Ureter (tissue), 1 donor: ENCODE measurements at regions not wholly inside any gene's neighbourhood (a gene's known extent, or its start where the extent isn't known, plus 50 kb on each side); places are given as distances from the start of the nearest gene placed in this dataset.

Experiments
- DNase-seq: peaks from one replicate; pipeline ENCODE4 v3.0.0-alpha.2; 2020; ENCODE audit warnings: low spot score
- donor health status: DM: yes; HTN: yes; CAD: no.

DNA sequence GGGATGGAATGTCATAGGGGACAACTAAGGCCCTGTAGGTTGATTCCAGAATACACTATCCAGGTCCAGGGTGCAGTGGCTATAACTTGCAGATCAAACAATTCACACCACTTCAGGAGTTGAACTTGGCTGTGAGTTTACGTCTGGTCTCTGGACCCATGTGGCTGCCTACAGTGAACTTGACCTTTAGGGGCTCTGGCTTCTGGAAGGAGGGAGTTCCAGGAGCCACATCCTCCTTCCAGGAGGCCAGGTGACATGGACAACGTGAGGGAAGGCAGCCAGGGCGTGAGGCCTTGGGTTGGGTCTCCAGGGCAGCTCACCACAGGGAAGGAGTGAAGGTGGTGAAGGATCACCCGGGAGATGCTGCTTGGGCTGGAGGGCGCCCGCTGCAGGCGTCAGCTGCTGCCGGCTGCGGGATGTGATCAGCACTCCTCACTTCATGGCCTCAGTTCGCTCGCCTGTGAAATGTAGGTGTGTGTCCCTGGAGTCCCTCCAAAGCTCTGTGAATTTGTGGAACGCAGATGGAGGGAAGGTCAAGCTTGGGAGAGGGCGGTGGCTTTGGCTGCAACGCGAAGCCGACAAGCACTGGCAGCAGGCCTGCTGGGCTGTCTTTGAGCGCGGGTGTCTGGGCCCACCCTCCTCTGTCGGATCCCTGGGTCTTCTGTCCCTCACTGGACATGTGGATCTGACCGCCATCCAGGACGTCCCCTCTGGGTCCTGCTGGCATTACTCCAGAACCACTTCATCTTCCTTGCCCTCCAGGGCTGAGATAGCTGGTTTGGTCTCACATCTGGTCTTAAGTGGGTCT, 146.5 kb downstream of the GLI2 start:
- DNase-seq: no peak

DNA sequence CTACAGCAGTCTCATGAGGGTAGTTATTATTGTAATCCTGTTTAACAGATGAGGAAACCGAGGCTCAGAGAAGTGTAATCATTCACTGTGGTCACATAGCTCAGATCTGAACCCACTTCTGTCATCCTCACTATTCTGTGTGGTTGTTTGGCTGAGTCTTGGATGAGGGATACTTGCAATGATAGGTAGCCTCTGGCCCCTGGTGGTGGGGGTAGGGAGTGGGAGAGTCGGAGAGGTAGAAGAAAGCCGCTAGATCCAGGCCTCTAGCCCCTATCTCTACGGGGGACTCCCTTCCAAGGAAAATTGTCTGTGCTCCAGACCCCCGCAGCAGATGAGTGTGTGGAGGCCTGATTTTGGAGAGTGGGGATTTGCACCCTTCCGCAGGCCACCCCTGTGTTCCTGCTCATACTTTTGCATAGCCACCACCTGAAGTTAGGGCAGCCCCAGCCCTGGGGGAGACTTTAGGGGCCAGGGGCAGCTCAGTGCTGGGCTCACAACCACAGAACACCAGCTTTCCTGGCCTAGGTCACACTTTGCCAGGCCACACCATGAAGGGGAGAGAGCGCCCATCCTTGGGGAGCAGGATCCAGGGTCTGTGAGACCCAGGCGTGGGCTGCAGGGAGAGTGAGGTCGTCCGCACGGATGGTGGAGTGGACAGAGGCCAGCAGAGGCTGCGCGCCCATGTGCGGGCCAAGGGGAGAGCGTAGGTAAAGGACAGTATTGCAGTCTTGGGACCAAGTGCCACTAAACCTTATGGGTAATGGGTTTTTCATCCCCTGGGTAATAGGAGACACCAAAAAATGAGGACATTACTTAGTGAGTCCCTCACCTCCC, 148.2 kb downstream of the GLI2 start:
- DNase-seq: no peak

DNA sequence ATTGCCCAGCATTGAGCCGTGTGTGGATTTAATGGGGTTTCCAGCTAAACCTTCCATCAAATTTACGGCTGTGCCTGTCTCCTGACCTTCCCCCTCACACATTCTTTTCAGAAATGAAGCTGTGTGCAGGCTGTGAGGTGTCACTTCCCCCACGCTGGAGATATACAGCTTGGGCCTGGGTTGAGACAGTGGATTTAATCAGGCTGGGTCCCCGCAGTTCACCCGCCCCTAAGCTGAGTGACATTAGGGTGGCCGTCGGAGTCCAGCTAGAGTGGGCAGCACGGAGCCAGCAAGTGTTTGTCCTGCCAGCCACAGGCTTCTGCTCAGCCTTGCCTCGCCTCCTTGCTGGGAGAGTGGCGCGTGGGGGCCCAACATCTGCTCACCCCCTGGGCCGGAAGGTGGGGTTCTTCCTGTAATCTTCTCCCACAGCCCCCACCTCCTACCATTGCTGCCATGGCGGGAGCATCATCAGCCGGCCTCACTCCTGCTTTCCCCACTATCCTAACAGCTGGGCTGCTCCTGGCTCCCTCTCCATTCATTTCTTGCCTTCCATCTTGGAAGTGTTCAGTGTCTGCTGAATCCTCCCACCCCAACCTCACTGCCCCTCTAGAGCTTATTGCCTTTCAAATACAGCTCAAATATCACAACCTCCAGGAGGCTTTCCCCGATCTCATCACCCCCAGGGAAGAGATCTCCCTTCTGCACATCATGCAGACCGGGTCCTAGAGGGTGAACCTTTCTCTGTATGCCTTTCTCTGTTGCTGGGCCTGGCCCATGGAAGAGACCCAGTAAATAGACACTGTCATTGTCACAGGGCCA, 149.0 kb downstream of the GLI2 start:
- no peak for DNase-seq

DNA sequence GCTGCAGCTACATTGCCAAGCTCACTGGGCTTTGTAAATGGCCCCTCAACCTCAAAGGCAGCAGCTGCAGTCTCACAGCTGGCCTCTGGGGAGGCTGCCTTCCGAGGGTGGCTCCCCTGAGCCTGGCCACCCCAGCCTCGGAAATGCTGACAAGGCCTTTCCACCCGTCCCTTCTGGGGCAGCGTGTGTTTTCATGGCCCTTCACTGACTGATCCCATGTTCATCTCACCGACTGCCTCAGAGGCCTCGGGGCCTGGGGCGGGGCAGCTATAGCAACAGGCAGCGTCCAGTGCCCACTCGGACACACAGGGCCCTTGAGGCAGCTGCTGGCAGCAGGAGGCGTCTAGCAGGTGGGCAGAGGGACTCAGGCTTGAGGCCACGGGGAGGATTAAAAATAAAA, 149.7 kb downstream of the GLI2 start:
- no peak for DNase-seq

DNA sequence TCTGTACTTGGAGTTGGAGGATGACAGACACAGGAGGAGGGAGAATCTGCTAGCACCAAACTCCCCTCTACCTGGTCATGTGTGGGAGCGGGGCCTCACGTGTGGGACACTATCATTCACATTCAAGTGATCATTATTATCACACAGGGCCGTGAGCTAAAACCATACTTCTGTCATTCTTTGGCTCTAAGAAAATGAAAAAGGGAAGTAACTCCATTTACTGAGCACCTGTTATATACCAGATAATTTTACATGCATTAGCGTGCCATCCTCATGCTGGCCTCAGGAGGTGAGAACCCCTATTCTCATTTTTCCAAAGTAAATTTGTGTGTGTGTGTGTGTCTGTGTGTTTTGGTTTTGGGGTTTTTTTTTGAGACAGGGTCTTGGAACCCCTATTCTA, 150.1 kb downstream of the GLI2 start:
- DNase-seq: no peak

DNA sequence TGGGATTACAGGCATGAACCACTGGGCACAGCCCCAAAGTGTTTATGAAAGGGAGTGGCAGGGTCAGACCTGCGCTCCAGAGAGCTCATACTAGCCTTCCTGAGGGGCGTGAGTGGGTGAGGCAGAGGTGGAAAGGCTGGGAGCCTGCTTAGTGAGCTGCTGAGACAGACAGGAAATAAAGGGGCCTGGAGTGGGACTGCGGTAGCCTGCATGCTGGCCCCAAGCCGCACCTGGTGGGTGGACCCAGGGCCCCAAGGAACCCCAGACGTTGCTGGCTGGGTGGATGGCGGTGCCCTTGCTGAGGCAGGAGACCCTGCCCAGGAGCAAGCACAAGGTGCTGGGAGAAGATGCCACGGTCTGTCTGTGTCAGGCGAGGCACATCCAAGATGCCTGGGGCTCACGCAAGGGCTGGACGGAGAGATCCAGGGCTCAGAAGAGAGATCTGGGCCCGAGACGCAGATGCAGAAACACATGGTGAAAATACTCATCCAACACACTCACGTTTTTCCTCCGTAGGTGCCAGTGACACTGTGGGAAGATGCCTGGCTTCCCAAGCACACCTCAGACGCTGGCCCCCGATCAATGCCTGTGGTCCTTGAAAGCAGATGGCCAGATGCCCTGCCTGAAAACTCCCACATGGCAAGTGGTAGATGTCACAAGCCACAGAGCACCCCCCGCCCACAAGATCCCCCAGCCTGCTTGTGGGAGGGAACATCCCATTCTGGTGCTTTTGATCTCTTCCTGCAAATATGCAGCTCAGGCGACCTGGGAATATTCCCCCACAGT, 151.1 kb downstream of the GLI2 start:
- DNase-seq: no peak

DNA sequence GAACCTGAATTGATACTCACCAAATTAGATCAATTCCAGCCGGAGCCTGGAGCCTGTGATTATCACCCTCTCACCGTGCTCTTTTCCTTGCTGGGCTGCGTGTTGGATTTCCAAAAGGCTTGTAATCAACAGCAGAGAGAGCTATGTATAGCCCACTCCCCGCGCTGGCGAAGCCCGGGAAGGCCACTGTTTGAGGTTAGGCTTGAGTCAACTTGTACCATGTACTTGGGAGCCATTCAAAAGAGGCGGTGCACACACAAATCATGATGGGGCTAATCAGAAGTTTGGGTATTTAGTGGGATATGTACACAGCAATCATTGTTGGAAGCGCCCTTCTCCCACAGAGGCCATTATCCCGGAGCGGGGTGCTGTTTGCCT, 151.6 kb downstream of the GLI2 start:
- DNase-seq: no peak

DNA sequence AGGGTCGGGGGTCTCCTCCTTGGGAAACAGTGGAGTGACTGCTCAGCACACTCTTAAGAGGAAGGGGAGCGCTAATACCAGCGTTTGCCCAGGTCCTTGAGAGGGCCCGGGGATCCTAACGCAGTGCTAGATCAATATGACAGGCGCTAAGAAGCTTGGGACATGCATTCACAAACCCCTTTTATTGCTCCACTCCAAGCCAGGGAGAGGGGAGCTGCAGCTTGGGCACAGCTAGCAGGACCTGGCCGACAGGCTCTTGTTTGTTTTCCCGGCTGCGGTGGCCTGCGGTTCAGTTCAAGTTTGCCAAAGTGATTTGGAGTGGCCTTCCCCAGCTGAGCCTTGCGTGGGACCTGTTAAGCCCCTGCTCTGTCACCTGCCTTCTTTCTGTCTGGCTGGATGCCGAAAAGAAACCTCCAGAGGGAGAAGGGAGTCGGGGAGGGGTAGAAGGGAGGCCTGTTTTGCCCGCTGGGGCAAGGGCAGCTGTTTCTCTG, 152.1 kb downstream of the GLI2 start:
- no peak for DNase-seq

DNA sequence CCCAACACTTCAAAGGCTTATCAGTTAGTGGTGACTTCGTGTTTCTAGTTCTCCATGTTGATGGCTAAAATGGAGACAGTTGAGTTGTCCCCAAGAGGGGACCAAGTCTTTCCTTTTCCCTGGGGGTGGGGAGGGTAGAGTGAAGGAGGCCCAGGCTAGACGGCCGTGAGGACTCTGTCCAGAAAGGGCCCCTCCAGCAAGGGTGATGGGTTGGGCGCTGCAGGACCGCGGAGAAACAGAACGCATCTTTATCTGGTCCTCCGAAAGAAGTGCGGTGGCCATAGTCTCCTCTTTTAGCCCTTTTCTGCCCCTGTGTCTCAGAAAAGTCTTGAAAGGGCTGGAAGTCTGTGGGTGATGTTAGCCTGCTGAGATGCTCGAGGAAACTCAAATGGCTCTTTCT, 153.2 kb downstream of the GLI2 start:
- no peak for DNase-seq

DNA sequence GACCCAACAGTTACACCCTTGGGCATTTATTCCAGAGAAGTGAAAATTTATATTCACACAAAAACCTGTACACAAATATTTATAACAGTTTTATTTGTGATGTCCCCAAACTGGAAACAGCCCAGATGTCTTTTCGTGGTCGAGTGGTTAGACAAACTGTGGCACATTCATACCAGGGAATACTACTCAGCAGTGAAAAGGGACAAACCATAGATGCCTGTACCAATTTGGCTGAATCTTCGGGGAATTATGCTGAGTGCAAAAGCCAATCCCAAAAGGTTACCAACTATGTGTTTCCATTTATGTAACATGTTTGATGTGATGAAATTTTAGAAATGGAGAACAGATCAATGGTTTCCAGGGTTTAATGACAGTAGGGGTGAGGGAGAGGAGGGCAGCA, 154.3 kb downstream of the GLI2 start:
- DNase-seq: no peak

DNA sequence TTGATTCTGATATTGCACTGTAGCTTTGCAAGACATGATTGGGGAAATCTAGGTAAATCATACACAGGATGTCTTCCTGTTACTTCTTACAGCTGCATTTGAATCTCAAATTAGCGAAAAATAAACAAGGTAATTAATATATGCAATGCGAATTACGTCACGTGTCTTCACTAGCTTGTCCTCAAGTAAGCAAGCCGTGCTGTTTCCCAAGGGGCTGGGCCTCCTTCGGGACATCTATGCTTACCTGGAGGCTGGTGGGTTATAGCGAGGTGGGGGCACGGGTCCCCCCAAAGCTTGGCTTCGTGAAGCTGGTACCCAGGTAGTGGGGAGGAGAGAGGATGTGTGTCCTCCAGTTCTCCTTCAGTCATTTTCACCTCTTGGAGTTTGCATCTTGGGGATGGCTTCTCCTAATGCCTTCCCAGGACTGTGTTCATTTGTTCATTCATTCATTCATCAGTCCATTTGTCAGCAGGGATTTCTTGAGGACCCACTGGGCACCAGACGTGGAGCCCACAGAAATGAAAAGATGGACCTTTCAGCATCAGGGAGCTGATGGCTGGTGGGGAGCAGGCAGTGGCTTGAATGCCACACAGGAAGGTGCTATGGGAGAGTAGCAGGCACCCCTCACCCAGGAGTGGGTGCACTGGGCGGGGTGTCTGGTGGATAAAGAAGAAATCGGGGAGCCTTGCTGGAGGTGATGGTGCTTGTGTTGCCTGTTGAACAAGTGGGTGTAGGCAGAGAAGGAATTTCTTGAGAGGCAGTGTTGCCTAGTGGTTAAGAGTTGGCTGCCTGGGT, 155.1 kb downstream of the GLI2 start:
- no peak for DNase-seq

DNA sequence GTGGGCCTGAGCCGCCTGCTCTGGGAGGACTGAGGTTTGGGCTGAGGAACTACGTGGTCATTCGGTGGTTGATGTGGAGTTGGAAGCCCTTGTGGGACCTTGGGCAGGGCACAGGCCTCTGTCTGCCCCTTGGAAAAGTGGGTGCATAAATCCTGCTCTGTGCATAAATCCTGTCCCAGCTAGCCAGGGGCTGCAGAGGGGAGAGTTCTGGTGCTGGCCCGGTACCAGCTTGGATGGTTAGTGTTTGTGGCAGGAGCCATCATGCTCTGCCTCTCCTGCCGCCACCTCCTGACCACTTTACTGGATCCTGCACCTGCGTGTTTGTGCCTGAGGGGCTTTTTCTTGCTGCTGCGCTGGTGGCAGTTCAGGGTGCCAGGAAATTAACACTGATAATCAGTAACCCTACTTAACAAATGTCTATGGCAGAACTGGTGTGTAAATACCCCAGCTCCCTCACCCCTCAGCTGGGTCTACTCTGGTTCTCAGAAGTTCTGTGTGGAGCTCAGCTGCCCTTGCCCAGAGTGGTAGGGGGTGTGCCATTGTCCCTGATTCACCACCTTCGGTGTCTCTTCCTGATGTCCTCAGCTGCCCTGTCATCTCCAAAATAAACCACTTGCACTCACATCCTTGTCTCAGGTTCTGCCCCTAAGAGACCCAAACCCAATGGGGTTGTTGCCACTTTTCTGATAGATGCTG, 156.8 kb downstream of the GLI2 start:
- no peak for DNase-seq

DNA sequence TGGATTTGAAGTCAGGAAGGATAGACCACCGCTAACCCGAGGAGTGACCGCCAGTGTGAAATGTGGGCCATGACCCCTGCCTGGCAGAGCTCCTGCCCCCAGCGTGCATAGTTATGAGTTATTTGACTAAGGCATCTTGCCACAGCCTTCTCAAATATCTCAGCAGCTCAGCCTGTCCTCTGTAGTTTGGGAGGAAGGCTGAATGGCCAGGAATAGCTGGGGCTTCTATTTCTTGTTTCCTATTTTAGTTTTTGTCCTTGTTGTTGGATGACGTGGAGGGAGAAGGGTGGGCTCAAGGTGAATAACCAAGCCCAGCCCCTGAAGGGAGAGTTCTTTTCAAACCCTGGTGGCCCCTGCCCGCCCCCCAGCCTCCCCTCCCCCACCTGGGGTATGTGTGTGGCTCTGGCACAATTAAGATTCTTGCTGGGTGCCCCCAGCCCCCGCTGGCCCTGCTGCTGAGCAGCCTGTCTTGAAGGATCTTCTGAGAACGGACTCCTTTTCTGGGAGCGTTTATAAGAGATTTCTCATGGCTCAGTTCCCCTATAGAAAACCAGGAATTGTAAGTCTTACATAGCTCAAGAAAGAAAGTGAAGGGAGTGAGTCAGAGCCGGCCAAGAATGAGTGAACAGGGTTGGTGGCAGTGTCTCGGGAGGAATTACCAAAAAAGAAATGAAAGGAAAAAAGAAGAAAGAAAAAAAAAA, 157.4 kb downstream of the GLI2 start:
- no peak for DNase-seq

DNA sequence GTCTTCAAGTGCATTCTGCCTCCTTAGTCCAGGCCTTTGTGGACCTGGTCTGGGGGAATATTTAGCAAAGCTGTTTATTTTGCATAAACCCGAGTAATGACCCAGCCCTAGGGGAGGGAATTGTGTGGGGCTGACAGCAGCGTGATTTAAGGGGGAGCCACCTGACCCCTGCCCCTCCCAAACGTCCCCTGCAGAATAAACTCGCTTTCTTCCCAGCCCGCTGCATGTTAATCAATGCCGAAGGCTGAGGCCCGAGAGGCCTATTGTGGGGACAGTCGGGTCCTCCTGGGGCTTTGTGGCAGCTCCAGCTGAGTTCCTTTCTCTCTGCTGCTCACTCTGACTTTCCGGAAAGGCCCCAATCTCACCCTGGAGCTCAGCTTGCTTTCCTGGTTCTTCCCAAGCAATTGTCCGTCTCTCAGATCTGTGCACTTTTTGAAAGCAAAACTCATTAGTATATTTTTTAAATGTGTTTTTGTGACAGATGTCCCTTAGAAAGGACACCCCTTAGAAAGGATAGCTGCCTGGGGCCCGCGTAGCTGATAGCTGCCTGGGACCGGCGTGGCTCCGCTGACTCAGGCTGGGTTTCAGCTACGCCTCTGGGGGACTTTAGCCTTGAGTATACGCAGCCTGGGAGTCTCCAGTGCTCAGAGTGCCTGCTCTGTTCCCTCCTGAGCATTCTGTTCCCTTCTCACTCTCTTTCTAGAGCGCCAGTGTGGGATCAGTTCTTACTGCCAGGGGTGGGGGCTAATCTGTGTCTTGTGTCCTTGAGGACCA, 158.3 kb downstream of the GLI2 start:
- DNase-seq: no peak

DNA sequence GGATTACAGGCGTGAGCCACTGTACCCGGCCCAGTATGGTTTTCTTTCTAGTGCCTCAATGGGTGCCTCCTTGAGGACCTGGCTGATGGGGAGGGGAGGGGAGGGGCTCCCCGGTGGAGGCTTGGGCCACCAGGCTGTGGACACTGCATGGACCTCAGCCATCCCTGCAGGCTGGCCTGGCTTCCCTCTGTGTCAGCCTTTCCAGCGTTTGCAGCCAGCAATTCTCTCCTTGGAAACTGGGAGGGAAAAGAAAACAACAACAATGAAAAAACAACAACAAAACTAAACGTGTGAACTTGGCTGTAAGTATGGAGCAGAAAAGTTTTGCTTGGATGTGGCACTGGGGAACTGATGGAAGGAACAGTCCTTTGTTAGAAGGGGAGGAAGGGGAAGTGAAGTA, 159.3 kb downstream of the GLI2 start:
- DNase-seq: no peak

DNA sequence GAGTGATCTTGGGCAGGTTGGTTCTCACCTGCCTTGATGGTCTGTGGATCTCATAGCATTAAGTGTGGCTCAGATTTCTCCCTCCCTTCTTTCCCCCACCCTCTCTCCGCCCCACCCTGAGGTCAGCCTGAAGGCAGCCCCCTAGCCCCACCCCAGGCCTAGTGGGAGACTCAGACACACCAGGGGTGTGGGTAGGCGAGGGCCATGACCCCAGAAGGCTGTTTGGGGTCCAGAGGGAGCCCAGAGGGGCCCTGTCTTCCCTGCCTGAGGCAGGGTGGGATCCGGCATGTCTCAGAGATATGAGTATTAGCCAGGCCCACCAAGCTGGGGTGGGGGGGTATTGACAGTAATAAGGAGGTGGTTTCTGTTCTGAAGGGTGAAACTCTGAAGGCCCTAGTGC, 160.5 kb downstream of the GLI2 start:
- DNase-seq: no peak

DNA sequence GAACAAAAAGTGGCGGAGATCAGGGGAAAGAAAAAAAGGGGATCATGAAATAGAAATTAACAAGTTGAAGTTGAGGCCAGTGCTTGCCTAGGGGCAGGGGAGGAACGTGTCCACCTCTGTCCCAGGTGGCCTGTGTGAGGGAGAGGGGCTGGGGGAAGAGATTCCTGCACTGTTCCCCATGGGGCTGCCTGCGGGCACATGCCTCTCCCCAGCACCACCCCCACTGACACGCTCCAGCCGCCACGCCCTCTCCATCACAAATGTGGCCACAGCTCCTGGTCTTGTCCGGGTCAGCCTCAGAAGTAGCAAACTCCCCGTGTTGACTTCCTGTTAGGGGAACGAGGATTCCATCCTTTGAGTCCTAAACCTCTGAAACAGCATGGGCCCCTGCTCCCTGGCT, 161.2 kb downstream of the GLI2 start:
- DNase-seq: no peak

DNA sequence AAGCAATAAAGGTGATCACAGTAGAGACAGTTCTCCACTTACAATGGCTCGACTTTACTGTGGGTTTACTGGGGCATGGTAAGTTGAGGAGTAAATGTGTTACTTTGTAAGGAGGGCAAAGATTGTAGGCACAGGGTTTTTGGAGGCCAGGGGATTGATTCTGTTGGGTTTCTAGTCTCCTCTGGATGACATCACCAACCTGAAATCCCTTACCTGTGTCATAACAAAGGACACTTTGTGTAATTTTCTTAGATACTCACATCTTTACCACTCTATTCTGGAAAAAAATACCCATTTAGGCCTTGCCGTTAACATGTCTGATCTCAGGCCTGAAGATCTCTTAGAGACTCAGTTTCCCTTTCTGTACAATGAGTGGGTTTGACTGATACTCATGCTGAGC, 161.7 kb downstream of the GLI2 start:
- DNase-seq: no peak

DNA sequence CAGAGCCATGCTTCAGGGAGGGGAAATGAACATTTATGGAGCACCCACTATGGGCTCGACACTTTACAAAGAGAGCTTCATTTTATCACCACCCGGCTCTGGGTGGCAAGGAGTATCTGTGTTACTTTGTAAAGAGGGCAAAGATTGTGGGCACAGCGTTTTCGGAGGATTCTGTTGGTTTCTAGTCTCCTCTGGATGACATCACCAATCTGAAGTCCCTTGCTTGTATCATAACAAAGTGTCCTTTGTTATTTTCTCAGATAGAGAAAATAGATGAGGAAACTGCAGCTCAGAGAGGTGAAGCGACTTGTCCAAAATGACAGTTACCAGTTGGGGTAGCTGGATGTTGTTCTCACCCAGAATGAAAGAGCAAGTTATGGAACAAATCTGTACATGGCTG, 162.8 kb downstream of the GLI2 start:
- no peak for DNase-seq
